Inflammatory macrophage treated with lipopolysaccharide for 4 hours (primary cell): ENCODE measurements at regions not wholly inside any gene's neighbourhood (a gene's known extent, or its start where the extent isn't known, plus 50 kb on each side); places are given as distances from the start of the nearest gene placed in this dataset.

Experiments used
- DNase-seq: peaks from one replicate; pipeline ENCODE4 v3.0.0-alpha.2; 2020

DNA sequence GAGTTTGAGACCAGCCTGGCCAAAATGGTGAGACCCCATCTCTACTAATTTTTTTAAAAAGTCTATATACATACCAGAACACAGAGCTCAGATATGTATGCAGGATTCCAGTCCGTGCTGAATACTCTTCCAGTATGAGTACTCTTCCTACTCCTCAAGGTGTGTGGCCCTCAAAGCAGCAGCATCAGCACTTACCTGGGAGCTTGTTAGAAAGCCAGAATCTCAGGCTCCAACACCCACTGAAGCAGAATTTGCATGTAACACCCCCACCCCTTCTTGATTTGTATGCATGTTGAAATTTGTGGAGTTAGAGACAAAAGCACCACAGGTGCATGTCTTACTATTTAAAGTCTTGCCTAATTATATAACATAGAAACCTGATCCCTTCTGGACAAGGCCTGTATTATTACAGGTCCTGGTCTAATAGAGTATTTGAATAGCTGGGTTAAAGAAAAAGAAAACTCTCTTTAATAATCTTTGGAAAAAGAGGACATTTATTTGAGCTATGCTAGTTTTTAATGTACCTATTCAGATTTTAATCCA lies 50.3 kb upstream of the NFE2L2 start:
- DNase-seq = no peak

DNA sequence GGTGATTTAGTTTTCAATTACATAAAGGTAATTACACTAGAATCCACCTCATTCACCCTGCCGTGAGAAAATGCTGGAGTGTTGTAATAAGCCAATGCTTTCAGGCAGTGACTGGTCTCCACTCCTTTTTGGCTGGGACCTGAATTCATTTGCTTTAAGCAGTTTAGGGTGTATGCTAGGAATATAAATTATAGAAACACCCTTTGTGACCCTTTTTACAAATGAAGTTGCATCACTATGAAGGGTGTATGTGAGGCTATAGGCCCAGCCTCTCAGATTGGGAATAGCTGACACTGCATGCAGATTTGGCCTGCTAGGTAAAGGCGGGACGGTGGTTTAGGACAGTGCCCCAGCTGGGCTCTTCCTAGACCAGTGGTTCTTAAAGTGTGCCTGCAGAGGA lies 50.8 kb upstream of the NFE2L2 start:
- no peak for DNase-seq

DNA sequence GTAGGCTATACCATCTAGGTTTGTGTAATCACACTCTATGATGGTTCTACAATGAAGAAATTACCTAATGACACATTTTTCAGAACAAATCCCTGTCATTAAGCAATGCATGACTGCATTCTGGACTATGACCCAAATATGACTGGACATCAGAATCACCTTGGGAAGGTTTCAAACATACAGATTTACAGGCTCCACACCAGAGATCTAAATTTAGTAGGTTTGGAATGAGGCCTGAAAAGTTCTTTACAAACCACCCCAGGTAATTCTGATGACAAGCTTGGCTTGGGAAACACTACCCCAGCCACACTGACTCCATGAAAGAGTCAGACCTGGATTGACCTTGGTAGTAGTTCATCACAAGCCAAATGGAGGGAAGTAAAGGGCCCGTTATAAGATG lies 52.2 kb upstream of the NFE2L2 start:
- no peak for DNase-seq

DNA sequence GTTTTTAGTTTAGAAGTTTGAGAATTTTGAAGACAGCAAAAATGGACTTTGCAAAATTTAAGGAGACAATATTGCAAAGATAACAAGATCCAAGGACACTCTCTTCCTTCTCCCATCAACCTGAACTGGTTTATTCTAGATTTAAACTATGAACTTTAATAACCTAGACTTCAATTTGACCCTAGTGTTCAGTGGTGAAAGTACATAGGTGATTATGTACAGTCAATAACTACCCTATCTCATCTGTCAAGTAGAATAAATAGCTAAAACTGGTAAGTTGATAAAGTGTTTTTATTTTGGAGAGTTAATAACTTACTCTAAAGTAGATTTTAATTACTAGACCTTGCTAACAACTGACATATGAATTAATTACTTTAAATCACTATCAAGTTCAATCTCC lies 52.9 kb upstream of the NFE2L2 start:
- no peak for DNase-seq

DNA sequence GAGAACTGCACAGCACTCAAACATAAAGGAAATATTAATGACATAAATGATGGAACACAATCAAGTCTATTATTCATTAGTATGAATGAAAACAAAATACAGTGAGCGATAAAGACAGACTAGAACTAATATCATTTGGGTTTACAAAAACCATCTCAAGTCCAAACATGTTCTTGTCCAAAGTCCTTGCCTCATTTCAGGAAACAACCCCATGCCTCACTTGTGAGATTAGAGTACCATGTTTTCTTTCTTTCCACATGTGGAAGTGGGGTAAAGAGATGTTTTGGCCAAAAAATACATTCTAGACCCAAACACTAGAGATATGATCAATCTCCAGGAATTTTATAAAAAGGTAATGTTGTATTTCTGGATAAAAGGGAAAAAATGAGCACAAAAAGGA lies 53.3 kb upstream of the NFE2L2 start:
- DNase-seq = no peak

DNA sequence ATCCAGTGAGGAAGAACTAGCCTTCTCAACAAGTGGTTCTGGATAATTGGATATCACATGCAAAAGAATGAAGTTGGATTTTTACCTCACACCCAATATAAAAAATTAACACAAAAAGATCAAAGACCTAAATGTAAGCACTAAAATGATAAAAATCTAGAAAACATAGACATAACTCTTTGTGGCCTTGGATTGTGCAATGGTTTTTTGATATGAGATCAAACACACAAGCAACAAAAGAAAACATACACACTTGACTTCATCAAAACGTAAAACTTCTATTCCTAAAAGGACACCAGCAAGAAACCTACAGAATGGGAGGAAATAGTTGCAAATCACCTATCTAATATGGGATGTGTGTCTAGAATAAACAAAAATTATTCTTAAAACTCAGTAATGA lies 54.1 kb upstream of the NFE2L2 start:
- DNase-seq = no peak

DNA sequence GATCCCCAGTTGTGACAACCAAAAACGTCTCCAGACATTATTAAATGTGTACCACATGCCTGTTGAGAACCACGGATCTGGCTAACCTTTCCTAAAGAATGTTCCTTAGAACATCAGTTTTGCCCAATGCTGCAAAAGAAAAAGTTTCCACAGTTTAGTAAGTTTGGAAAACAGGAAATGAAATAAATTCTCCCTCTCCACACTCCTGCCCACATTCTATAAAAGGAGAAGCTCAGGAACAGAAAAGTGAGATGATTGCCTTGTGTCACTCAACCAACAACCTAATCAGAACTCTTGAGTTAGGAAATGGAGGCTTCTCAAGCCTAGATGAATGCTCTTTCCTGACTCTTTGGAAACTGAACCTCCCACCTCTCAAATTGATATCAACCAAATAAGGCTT lies 56.1 kb upstream of the NFE2L2 start:
- DNase-seq = peak; percentile 74

DNA sequence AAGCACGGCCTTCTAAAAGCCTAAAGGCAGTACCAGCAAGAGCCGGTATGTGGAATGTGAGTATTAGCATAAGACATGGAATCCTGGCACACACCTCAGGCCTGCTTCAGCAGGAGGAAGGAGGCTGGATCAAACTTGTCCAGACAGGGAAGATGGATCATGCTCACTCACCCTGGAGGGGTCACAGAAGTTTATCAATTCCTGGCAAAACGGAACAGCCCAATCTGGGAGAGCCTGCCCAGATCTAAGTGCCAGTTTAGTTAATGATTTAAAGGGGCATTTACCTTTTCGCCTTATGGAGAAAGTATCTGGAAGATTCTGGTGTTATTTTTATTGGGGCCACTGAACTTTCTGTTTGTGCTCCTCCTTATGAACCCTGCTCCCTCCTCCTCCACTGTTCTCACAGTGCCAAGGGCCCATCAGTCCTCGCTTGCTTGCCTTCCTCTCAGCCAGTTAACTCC lies 58.3 kb upstream of the NFE2L2 start:
- DNase-seq = no peak

DNA sequence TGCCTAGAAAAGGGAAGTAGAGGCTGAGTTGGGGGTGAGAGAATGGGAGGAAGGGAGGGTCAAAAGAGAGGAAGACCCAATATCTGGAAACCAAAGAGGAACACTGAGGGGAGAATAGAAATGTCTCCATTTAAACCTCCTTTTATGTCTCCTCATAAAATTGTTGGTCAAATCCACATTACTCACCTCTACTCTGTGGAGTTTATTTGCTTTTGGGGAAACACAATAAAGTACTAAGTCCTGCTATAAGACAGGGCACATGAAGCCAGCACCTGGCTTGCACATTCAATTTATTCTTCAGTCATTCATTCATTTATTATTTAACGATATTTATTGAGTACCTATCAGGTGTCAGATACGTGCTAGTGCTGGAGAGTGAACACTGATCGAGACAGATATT lies 60.3 kb upstream of the NFE2L2 start:
- peak; percentile 27 for DNase-seq

DNA sequence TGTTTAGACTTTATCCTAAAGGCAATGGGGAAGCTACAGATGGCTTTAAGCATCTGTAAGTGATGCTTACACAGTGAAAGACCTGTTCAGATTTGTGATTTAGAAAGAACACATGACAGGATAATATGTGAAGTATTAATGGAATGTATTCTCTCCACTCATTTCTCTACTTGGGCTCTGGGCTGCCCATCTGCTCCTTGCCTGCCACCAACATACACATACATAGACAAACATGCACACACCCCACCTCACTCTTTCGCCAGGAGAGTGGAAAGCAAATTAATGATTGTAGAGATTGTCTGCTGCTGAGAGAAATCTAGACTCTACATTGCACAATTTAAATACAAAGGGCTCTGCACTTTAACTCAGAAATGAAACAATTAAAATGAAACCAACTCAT lies 61.0 kb upstream of the NFE2L2 start:
- no peak for DNase-seq

DNA sequence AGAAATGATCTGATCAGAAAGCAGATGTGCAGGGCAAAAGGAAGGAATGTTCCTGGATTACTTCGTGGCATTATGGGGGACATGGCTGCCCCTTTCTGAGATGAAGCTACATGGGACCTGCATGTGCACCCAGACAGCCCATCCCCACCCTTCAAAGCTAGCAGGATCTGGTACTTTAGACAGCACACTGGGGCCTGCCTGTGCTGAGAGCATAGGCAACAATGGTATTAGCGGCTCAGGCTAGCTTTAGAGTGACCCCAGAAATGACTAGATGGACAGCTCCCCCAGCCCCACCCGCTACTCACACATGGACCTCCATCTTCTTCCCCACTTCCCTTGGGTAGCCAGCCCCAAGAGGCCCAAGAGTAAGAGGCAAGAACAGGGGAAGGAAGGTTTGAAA lies 61.5 kb upstream of the NFE2L2 start:
- DNase-seq = no peak

DNA sequence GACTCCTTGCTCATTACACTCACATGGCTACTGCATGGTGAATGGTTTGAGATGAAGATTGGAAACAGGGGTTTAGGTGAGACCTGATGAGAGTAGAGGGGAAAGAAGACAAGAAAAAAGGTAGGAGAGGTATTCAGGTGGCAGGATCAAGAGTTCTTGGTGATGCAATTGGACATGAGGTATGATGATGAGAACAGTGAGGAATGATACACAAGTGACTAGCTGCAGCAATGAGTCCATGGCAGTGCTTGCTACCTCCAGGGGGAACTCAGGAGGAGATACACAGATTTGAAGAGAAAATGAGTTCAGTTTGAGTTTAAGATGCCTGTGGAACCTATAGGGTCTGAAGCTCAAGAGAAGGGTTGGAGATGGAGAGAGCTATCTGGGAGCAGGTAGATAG lies 62.1 kb upstream of the NFE2L2 start:
- no peak for DNase-seq

DNA sequence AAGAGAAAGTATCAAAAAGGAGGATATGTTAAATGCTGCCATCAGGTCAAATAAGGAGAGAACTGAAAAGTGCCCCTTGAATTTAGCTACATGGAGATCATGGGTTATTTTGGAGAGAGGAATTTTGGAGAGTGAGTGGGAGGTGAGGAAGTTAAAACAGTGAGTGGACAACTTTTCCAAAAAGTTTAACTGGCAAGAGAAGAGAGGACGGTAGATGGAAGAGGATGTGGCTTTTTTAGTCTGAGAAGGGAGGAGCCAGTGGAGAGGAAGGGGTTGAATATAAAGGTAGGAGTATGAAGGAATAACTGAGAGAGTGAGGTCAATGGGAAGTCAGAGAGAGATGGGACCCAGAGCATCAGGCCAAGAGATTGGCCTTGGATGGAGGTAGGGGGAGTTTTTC lies 62.5 kb upstream of the NFE2L2 start:
- no peak for DNase-seq

DNA sequence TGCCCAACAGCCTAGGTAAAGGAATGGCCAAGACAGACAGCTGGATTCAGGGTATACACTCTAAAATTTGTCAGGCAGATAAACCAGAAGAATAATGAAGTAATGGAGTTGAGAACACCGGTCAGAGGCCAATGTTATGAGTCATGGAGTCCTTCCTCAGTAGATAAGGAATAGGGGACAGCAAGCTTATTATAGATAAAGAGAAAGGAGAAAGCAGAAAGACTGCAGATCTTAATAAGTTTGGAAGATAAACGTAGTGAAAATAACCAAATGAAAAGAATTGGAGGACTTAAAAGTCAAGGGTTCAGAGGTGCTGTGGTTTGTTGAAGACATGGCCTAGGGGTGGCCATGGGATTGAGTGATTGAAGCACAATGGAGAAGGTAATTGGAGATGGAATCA lies 63.5 kb upstream of the NFE2L2 start:
- DNase-seq = no peak

DNA sequence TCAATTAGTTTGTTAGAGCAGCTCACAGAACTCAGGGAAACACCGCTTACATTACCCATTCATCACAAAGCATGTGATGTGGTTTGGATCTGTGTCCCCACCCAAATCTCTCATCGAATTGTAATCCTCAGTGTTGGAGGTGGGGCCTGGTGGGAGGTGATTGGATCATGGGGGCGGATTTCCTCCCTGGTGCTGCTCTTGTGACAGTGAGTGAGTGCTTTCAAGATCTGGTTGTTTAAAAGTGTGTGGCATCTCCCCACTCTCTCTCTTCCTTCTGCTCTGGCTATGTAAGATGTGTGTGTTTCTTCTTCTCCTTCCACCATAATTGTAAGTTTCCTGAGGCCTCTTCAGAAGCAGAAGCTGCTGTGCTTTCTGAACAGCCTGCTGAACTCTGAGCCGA lies 63.5 kb upstream of the AGPS start:
- peak; percentile 53 for DNase-seq

DNA sequence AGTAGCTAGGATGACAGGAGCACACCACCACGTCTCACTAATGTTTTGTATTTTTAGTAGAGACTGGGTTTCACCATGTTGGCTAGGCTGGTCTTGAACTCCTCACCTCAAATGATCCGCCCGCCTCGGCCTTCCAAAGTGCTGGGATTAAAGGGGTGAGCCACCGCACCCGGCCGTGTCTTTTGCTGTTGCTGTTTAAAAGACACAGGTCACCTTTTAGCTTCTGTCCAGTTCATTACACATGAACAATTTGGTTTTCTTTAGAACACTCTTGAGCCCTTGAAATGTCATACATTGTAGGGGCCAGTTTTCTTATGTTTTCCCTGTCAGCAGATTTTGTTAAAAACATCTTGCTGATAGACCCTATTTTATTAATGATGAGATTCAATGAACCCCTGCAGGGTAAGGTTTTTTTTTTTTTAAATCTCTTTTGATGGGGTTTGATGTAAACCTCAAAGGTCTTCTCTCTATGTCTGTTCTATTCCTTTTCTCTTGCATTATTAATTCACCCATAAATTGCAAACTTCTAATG lies 61.0 kb upstream of the AGPS start:
- no peak for DNase-seq

DNA sequence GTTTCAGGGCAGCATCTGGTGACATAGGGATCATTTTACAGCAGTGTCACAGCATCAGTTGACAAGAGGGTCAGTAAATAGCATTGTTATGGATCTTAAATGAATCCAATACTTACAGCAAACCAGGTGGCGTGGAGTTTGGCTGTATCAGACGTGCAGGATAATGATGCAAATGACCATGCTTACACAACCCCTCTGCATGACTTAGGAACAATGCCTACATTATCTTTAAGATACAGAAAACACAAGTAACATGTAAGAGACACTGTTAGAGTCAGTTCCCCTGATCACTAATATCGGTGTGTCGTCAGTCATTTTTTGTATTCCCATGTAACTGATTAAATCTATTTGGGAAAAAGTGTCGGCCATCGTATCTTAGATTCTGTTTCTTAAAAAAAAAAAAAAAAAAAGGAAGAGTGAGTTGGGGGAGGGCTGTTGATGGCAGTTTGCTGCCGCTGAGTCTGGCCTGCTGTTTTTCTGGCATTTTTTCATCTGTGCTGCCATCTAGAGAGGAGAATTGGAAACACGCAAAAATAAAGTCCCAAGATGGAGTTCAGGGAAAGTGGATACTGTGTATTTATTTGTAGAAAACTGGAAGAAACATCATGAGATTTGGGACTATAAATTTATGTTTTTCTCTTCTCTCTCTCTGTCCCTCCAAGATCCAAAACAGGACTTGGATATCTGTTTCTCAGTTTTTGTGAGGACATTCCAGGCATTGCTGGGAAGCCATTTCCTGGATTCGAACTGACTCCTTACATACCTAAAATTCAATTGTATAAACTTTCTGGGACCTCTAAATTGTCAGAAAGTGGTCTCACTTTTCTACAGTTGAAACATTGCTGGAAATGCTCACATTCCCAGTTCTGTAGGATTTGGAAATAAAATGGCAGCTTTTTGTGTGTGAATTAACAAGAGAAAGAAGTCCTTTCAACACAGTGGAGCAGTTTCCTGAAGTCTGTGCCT lies 60.3 kb upstream of the AGPS start:
- peak; percentile 77 for DNase-seq

DNA sequence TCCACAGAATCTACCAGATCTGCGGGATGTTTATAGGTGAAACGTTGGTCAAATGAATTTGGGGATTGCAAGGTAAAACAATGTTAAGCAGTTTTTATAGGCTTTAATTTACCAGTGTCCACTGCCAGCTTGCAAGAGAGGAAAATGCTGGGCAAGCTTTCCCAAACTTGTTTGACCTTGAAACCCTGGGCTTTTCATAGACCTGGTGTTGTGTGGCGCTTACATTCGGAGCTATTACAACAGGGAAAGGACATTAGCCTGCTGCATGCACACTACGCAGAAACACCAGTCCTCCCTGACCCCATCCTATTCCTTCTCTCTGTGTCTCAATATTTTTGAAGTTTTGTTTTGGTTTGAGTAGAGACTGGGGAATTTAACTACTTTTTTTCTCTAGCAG lies 59.6 kb upstream of the AGPS start:
- no peak for DNase-seq

DNA sequence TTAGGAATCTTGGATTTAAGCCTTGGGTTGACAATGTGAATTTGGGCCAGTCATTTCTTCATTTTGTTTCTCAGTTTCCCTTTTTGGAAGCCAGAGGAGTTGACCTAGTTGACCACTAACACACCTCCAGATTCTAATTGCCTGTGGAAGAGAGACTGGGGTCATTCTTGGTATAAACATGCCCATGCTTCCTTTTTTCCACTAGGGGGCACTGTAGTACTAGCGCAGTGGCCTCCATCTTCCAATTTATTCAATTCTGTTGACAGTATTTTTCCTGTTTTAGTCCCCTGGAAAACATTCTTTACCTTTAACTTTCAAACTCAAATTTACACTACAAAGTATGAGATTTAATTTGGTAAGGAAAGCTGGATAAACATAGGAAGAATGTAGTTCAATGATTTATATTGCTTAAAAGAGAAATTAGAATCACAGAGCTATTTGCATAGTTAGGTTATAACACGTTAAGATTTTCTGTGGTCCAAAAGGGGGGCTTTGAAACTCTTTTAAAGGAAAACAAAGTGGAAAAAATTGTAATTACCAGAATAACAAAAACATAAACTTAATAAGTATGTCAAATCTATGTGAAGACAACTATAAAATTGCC lies 57.5 kb upstream of the AGPS start:
- DNase-seq = peak; percentile 56

DNA sequence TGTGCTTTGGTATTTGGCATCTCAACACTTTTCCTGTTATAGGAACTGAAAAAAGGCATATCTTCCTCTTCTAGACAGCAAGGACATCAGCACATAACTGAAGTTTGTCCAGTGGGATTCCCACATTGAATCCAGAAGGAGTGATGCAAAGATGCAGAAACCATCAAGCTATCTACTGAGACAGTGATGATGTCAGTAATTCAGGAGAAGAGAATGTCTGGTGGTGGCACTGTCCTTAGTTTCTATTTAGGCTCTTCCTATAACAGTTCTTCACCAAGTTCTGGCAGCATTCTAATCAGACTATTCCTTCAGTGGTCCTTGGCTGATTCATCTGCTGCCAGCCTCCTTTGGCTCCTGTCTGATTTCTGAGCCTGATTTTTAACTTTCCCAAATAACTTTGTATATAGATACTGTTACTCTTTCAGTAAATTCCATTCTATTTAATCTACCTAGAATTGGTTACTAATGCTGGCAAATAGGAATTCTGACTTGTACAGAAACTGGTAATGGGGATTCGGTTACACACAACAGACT lies 56.6 kb upstream of the AGPS start:
- DNase-seq = no peak

DNA sequence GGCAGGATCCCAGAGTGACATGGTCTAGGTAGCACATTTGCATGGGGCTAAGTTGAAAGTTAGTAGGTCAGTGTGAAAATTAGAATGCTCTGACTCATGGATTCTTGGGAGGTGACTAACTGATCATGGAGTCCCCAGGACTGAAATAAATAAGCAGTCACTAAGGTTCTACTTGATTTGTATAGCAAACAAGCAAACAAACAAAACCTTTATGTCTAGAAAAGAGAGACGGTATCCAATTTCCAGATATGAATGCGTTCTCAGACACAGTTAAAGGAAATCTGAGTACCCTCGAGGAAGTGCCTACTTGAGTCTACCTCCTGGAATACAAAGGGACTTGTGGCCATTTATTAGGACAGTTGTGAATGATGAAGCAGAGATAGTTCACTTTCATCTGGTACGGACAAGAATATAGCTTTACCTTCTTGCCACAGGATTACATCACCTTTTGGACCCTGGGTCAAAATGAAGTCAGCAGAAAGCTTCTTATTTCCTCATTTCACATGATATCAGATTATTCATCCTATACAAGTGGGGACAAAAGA lies 54.3 kb upstream of the AGPS start:
- DNase-seq = no peak

DNA sequence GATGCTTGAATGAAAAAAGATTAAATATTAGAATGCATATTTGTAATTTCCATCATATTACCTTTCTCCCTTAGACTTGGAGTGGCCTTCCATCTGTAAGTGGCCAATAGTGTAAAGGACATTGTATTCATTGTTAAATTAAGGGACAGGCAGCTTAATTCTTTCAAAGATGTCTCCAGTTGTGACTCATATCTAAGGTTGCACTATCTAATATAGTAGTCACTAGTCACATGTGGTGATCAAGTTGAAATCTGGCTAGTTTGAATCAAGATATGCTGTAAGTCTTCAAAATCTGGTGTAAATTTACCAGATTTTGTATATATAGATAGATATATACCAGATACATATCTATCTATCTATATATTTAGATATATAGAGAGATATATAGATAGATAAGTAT lies 52.4 kb upstream of the AGPS start:
- DNase-seq = no peak

DNA sequence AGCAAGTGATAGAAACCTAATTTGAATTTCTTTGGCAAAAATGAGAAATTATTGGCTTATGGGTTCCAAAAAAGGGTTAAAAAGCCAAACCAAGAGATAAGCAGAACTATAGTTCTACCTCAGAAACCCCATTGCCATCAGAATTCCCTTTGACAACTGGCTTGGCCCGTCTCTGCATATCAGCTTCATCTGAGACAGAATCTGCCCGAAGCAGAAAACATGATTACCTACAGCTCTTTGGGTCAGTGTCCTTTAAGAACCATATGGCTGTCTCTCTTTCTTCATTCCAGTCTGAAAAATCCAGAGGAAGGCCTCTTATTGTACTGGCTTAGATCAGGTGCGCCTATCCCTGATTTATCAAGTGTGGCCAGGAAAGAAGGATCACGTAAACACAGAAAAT lies 49.8 kb upstream of the AGPS start:
- DNase-seq = no peak
